SK-N-MC (cell line): ENCODE measurements at regions not wholly inside any gene's neighbourhood (a gene's known extent, or its start where the extent isn't known, plus 50 kb on each side); places are given as distances from the start of the nearest gene placed in this dataset.

ENCODE experiments used
- EZH2 ChIP-seq: fragments of 200-600 bp; sonication (generic); IDR thresholded peaks from one replicate; pipeline ENCODE4 v1.6.1; 2017; ENCODE audit warnings: antibody characterized with exemption
- FOXP2 ChIP-seq: optimal IDR thresholded peaks from 2 replicates; pipeline ENCODE3; 2011; ENCODE audit warnings: mild to moderate bottlenecking, moderate library complexity; ENCODE audit not compliant: insufficient read depth; ENCODE audit errors: extremely low read length, control extremely low read depth
- POLR2AphosphoS5 ChIP-seq: IDR thresholded peaks from 2 replicates; pipeline ENCODE4 v1.6.1; 2012; ENCODE audit warnings: mild to moderate bottlenecking, low read depth, low read length, borderline replicate concordance

DNA sequence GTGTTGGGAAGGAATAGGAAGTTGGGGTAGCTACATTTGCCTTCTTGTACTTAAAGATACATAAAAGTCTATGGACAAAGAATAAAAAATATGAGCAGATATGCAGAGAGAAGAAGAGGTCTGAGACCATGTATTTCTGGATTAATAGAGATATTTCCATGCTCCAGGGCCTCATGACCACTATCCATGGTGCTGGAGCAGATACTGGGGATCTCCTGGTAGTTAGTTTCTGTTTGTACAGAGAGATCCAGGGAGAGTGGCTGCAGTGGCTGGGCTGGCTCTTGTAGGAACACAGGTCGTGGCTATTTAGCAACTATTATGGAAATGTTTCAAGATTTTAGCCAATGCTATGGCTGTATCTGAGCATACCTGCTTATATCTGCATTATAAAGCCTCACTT lies 184.2 kb upstream of the TMEM161B start:
- no peak for TF ChIP-seq EZH2
- TF ChIP-seq POLR2AphosphoS5: no peak
- TF ChIP-seq FOXP2: no peak
